Keratinocyte (primary cell): ENCODE measurements at regions not wholly inside any gene's neighbourhood (a gene's known extent, or its start where the extent isn't known, plus 50 kb on each side); places are given as distances from the start of the nearest gene placed in this dataset.

Experiments used
- DNase-seq: peaks from one replicate; pipeline ENCODE4 v3.0.0-alpha.2; 2011; ENCODE audit warnings: low read depth, missing footprints, low spot score
- FAIRE-seq: peaks from 2 replicates; lab custom pipeline; 2011; peaks lifted over from hg19 to GRCh38; lab: Jason Lieb, UNC
- H2AFZ ChIP-seq: 2 replicates; pipeline ENCODE4 v1.6.0; 2012; ENCODE audit warnings: low read length, control low read depth, inconsistent platforms; ENCODE audit not compliant: control insufficient read depth
- H3K27ac ChIP-seq: 2 replicates; pipeline ENCODE4 v1.5.1; 2011; ENCODE audit warnings: low read length; ENCODE audit not compliant: control insufficient read depth, insufficient read depth
- H3K27me3 ChIP-seq: 3 replicates; pipeline ENCODE4 v1.6.0; 2011; ENCODE audit warnings: low read length; ENCODE audit not compliant: control insufficient read depth, insufficient read depth; ENCODE audit errors: extremely low read depth
- H3K36me3 ChIP-seq, 2 experiments: 2 replicates in 1 of 2; 3 replicates in 1 of 2; pipeline ENCODE4 v1.5.1; 2011; ENCODE audit warnings: low read length in 2 of 2, mild to moderate bottlenecking in 1 of 2; ENCODE audit not compliant: control insufficient read depth in 2 of 2, insufficient read depth in 2 of 2; ENCODE audit errors: extremely low read depth in 1 of 2
- H3K4me1 ChIP-seq: 3 replicates; pipeline ENCODE4 v1.5.1; 2011; ENCODE audit warnings: low read length; ENCODE audit not compliant: control insufficient read depth, insufficient read depth; ENCODE audit errors: extremely low read depth
- H3K4me2 ChIP-seq: 3 replicates; pipeline ENCODE4 v1.6.0; 2011; ENCODE audit warnings: low read depth, low read length; ENCODE audit not compliant: control insufficient read depth, insufficient read depth; ENCODE audit errors: extremely low read depth
- H3K4me3 ChIP-seq, 3 experiments: fragments of 200-600 bp in 1 of 3; sonication (generic) in 1 of 3; 2 replicates in 2 of 3; 3 replicates in 1 of 3; pipeline ENCODE4 v1.5.1; 2011 to 2016; ENCODE audit warnings: low read length in 3 of 3, mild to moderate bottlenecking in 3 of 3, control low read depth in 2 of 3, inconsistent platforms in 1 of 3, low read depth in 1 of 3, mixed read lengths in 1 of 3, mixed run types in 1 of 3, moderate library complexity in 1 of 3; ENCODE audit not compliant: control insufficient read depth in 2 of 3, insufficient read depth in 2 of 3; ENCODE audit errors: extremely low read depth in 1 of 3
- H3K79me2 ChIP-seq: 2 replicates; pipeline ENCODE4 v1.6.0; 2012; ENCODE audit warnings: low read length; ENCODE audit not compliant: control insufficient read depth, insufficient read depth
- H3K9ac ChIP-seq: 3 replicates; pipeline ENCODE4 v1.6.0; 2011; ENCODE audit warnings: low read length; ENCODE audit not compliant: control insufficient read depth, insufficient read depth; ENCODE audit errors: extremely low read depth
- H3K9me1 ChIP-seq: 3 replicates; pipeline ENCODE4 v1.6.0; 2011; ENCODE audit warnings: low read length; ENCODE audit not compliant: control insufficient read depth, insufficient read depth; ENCODE audit errors: extremely low read depth
- H3K9me3 ChIP-seq: 2 replicates; pipeline ENCODE4 v1.5.1; 2012; ENCODE audit warnings: low read depth, low read length; ENCODE audit not compliant: control insufficient read depth
- H4K20me1 ChIP-seq: 3 replicates; pipeline ENCODE4 v1.6.0; 2011; ENCODE audit warnings: low read length; ENCODE audit not compliant: control insufficient read depth, insufficient read depth; ENCODE audit errors: extremely low read depth
- EZH2 ChIP-seq: IDR thresholded peaks from one replicate; pipeline ENCODE4 v1.6.1; 2012; ENCODE audit warnings: inconsistent platforms, mild to moderate bottlenecking, low read length, moderate library complexity
- dilution Hi-C: fragments of 300-500 bp; cut with MboI; formaldehyde crosslinking; loops from one replicate; pipeline ENCODE4 v1.7.0; 2020; ENCODE audit warnings: low sequenced_read_pairs; ENCODE audit not compliant: extremely low pct_ligation_motif_present
- TF ChIP-seq, protein P1 (sequence below), 3 experiments: IDR thresholded peaks in 1 of 3; conservative IDR thresholded peaks in 1 of 3; optimal IDR thresholded peaks in 1 of 3; 2 replicates in 2 of 3; 3 replicates in 1 of 3; pipeline versions ENCODE3 to v1.5.1; 2011; ENCODE audit warnings: low read length in 3 of 3, mild to moderate bottlenecking in 3 of 3, moderate library complexity in 2 of 3, control low read depth in 1 of 3, inconsistent platforms in 1 of 3; ENCODE audit not compliant: insufficient read depth in 2 of 3; ENCODE audit errors: extremely low read depth in 1 of 3

DNA sequence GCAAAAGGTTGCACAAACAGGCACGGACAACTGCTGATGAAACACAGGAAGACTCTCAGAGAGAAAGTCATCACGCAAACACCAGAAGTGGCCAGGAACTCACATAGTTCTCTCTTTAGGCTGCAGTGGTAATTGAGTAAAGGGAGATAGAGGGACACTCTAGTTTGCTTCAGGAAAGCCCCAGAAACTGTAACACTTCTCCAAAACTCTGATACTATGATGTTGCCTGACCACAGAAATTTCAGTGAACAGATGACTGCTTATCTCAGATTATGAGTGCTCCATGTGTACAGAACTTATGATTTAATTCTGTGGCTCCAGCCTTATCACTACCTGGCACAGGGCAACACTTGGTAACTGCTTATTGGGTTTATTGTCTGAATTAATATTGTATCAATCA, 311.5 kb upstream of the GYPC start:
- DNase-seq = no peak
- dilution Hi-C loops = no loop called here
- H3K9me1 ChIP-seq = no peaks in the 10 kb centered on the region

DNA sequence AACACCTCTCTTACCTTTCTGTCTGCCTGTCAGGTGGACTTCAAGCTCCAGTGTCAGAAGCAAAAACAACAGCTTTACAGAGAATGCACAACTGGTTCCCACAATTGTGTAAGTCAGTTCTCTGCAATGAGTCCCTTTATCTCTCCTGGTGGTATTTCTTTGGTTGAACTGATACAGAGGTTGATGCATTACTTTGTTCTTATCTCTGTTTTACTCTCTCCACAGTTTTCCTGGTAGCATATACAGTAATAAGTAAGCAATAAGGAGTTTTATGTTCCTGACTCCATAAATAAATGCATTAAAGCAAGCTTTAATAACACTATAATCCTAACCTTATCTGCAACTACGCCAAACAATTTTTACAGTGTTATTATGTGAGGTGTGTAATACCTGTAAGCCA, 310.3 kb upstream of the GYPC start:
- no peak overlapping the region for H3K9ac ChIP-seq
- no peak for TF ChIP-seq EZH2
- TF ChIP-seq, protein P1, sequence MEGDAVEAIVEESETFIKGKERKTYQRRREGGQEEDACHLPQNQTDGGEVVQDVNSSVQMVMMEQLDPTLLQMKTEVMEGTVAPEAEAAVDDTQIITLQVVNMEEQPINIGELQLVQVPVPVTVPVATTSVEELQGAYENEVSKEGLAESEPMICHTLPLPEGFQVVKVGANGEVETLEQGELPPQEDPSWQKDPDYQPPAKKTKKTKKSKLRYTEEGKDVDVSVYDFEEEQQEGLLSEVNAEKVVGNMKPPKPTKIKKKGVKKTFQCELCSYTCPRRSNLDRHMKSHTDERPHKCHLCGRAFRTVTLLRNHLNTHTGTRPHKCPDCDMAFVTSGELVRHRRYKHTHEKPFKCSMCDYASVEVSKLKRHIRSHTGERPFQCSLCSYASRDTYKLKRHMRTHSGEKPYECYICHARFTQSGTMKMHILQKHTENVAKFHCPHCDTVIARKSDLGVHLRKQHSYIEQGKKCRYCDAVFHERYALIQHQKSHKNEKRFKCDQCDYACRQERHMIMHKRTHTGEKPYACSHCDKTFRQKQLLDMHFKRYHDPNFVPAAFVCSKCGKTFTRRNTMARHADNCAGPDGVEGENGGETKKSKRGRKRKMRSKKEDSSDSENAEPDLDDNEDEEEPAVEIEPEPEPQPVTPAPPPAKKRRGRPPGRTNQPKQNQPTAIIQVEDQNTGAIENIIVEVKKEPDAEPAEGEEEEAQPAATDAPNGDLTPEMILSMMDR (optimal IDR thresholded peaks at IDR 0.05 in 1 of 3, IDR thresholded peaks at IDR 0.05 in 1 of 3, conservative IDR thresholded peaks at IDR 0.05 in 1 of 3; ENCODE audit: extremely low read depth in 1 of 3, insufficient read depth in 2 of 3, low read length in 3 of 3) = no peak
- H2AFZ ChIP-seq = no peak overlapping the region
- no peak overlapping the region for H3K4me3 ChIP-seq
- DNase-seq (no peak), FAIRE-seq (no peak)
- H3K36me3 ChIP-seq = no peaks in the 10 kb centered on the region
- H3K27me3 ChIP-seq = no peaks in the 10 kb centered on the region
- H3K27ac ChIP-seq = no peak overlapping the region
- no peaks in the 10 kb centered on the region for H3K9me1 ChIP-seq
- no peaks in the 10 kb centered on the region for H3K9me3 ChIP-seq
- H3K79me2 ChIP-seq = no peaks in the 10 kb centered on the region
- H3K4me2 ChIP-seq = no peak overlapping the region
- dilution Hi-C loops = no loop called here
- H4K20me1 ChIP-seq = no peaks in the 10 kb centered on the region
- H3K4me1 ChIP-seq = no peaks in the 10 kb centered on the region

More for the DNA sequence above, 311.5 kb upstream of the GYPC start:
- TF ChIP-seq, protein P1 (optimal IDR thresholded peaks at IDR 0.05 in 1 of 3, IDR thresholded peaks at IDR 0.05 in 1 of 3, conservative IDR thresholded peaks at IDR 0.05 in 1 of 3; ENCODE audit: extremely low read depth in 1 of 3, insufficient read depth in 2 of 3, low read length in 3 of 3) = no peak
- TF ChIP-seq EZH2 = no peak
- no peak overlapping the region for H3K9ac ChIP-seq
- H2AFZ ChIP-seq = no peak overlapping the region
- H3K4me2 ChIP-seq = no peak overlapping the region
- H4K20me1 ChIP-seq = no peaks in the 10 kb centered on the region
- H3K27me3 ChIP-seq = no peaks in the 10 kb centered on the region
- no peak for FAIRE-seq
- no peak overlapping the region for H3K4me3 ChIP-seq
- H3K36me3 ChIP-seq = no peaks in the 10 kb centered on the region
- H3K9me3 ChIP-seq = no peaks in the 10 kb centered on the region
- H3K79me2 ChIP-seq = no peaks in the 10 kb centered on the region
- no peaks in the 10 kb centered on the region for H3K4me1 ChIP-seq
- no peak overlapping the region for H3K27ac ChIP-seq
